ENCODE measurements at regions not wholly inside any gene's neighbourhood (a gene's known extent, or its start where the extent isn't known, plus 50 kb on each side); places are given as distances from the start of the nearest gene placed in this dataset.

- WGBS, 2 experiments (ENCODE audit: insufficient coverage in 2 of 2), result 84 to 87% methylated on average over 8 of the region's 8 CpGs
- H3K36me3 ChIP-seq (ENCODE audit: control insufficient read depth, insufficient read depth, low read length), result no peaks in the 10 kb centered on the region
- H3K4me3 ChIP-seq (ENCODE audit: extremely low read depth, insufficient read depth, low read length, poor library complexity, severe bottlenecking), result no peak overlapping the region
- H3K4me1 ChIP-seq (ENCODE audit: control insufficient read depth, insufficient read depth, low read length, poor library complexity, severe bottlenecking), result peaks cover 6% of the 10 kb centered on the region
- peaks cover 13% of the 10 kb centered on the region for H3K9me3 ChIP-seq (ENCODE audit: control insufficient read depth, low read length)
- H3K27ac ChIP-seq (ENCODE audit: low read depth, low read length, severe bottlenecking), result no peak overlapping the region
These were observed 101.2 kb upstream of the NCOR2 start for GRCh38 chr12:124668602-124669001.

DNA sequence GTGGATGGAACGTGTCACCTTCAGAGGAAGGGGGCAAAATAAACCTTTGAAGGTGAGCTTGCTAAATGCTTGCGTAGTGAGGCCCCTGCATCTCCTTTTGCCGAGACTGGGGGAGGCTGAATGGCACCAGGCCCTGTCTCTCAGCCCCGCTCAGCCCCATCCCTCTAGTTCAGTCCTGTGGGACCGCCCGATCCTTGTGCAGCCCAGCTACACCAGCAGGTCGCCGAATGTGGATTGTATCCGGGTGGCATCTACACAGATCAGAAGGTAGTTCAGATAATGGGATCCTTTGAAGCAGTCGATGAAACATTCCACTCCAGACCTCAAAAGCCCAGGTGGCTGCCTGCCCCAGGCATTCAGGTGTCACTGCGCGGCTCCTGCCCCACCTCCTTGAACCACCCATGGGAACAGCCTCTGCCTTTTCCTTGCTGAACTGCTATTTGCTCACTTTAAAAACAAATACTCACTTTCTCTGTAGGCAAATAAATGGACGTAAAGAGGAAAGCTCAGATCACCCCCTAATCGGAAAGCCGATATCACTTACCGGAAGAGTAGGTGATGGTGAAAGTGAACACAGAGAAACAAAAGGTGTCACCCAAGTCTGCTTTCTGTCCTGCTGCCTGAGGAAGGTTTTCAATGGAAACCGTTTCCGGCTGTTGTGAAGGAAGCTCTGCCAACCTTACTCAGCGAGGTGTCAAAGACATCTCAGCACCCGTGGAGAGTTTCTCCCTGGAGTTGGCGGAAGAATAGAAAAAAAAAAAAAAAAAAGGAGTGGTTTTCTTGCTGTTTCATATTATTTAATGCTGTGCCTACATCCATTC is 100.3 kb upstream of the NCOR2 start:
- H3K4me1 ChIP-seq (ENCODE audit: control insufficient read depth, insufficient read depth, low read length, poor library complexity, severe bottlenecking), result peaks cover 12% of the 10 kb centered on the region
- 87 to 94% methylated on average over 14 to 18 of the region's 21 CpGs for WGBS, 2 experiments (ENCODE audit: insufficient coverage in 2 of 2)
- no peaks in the 10 kb centered on the region for H3K36me3 ChIP-seq (ENCODE audit: control insufficient read depth, insufficient read depth, low read length)
- H3K27ac ChIP-seq (ENCODE audit: low read depth, low read length, severe bottlenecking), result no peak overlapping the region
- H3K4me3 ChIP-seq (ENCODE audit: extremely low read depth, insufficient read depth, low read length, poor library complexity, severe bottlenecking), result no peak overlapping the region
- peaks cover 13% of the 10 kb centered on the region for H3K9me3 ChIP-seq (ENCODE audit: control insufficient read depth, low read length)

GRCh38 chr12:124666722-124667259 is 99.4 kb upstream of the NCOR2 start:
- no peak overlapping the region for H3K27ac ChIP-seq (ENCODE audit: low read depth, low read length, severe bottlenecking)
- no peaks in the 10 kb centered on the region for H3K36me3 ChIP-seq (ENCODE audit: control insufficient read depth, insufficient read depth, low read length)
- 96 to 100% methylated on average over 2 to 4 of the region's 4 CpGs for WGBS, 2 experiments (ENCODE audit: insufficient coverage in 2 of 2)
- peaks cover 17% of the 10 kb centered on the region for H3K9me3 ChIP-seq (ENCODE audit: control insufficient read depth, low read length)
- H3K4me3 ChIP-seq (ENCODE audit: extremely low read depth, insufficient read depth, low read length, poor library complexity, severe bottlenecking), result no peak overlapping the region
- peaks cover 12% of the 10 kb centered on the region for H3K4me1 ChIP-seq (ENCODE audit: control insufficient read depth, insufficient read depth, low read length, poor library complexity, severe bottlenecking)

- H3K9me3 ChIP-seq (ENCODE audit: control insufficient read depth, low read length), result peaks cover 17% of the 10 kb centered on the region
- 78% methylated on average over 1 of the region's 1 CpG; no CpG with 5 or more reads in 1 of the 2 experiments for WGBS, 2 experiments (ENCODE audit: insufficient coverage in 2 of 2)
- no peaks in the 10 kb centered on the region for H3K36me3 ChIP-seq (ENCODE audit: control insufficient read depth, insufficient read depth, low read length)
- H3K4me1 ChIP-seq (ENCODE audit: control insufficient read depth, insufficient read depth, low read length, poor library complexity, severe bottlenecking), result peaks cover 12% of the 10 kb centered on the region
- H3K27ac ChIP-seq (ENCODE audit: low read depth, low read length, severe bottlenecking), result peak overlapping the region; percentile 66
- H3K4me3 ChIP-seq (ENCODE audit: extremely low read depth, insufficient read depth, low read length, poor library complexity, severe bottlenecking), result no peak overlapping the region
These were observed 98.1 kb upstream of the NCOR2 start for GRCh38 chr12:124665511-124665910.

- H3K27ac ChIP-seq (ENCODE audit: low read depth, low read length, severe bottlenecking), result peak overlapping the region; percentile 66
- peaks cover 12% of the 10 kb centered on the region for H3K4me1 ChIP-seq (ENCODE audit: control insufficient read depth, insufficient read depth, low read length, poor library complexity, severe bottlenecking)
- H3K9me3 ChIP-seq (ENCODE audit: control insufficient read depth, low read length), result peaks cover 17% of the 10 kb centered on the region
- WGBS, 2 experiments (ENCODE audit: insufficient coverage in 2 of 2), result 96% methylated on average over 6 of the region's 6 CpGs
- no peak overlapping the region for H3K4me3 ChIP-seq (ENCODE audit: extremely low read depth, insufficient read depth, low read length, poor library complexity, severe bottlenecking)
- H3K36me3 ChIP-seq (ENCODE audit: control insufficient read depth, insufficient read depth, low read length), result no peaks in the 10 kb centered on the region
These were observed 97.1 kb upstream of the NCOR2 start for GRCh38 chr12:124664395-124665111.

GRCh38 chr12:124663771-124664366 is 96.5 kb upstream of the NCOR2 start:
- WGBS, 2 experiments (ENCODE audit: insufficient coverage in 2 of 2), result 62 to 80% methylated on average over 12 to 13 of the region's 19 CpGs

GRCh38 chr12:124663206-124663605 is 95.8 kb upstream of the NCOR2 start:
- Histone ChIP-seq H3K27ac (ENCODE audit: low read depth, low read length, severe bottlenecking) (no peak overlapping the region), H3K36me3 (ENCODE audit: control insufficient read depth, insufficient read depth, low read length) (no peaks in the 10 kb centered on the region), H3K4me1 (ENCODE audit: control insufficient read depth, insufficient read depth, low read length, poor library complexity, severe bottlenecking) (peaks cover 12% of the 10 kb centered on the region), H3K9me3 (ENCODE audit: control insufficient read depth, low read length) (peaks cover 17% of the 10 kb centered on the region), H3K4me3 (ENCODE audit: extremely low read depth, insufficient read depth, low read length, poor library complexity, severe bottlenecking) (no peak overlapping the region)
- 91 to 93% methylated on average over 7 of the region's 7 CpGs for WGBS, 2 experiments (ENCODE audit: insufficient coverage in 2 of 2)

More at GRCh38 chr12:124663771-124664366, 96.5 kb upstream of the NCOR2 start:
- H3K36me3 ChIP-seq (ENCODE audit: control insufficient read depth, insufficient read depth, low read length), result no peaks in the 10 kb centered on the region
- H3K4me1 ChIP-seq (ENCODE audit: control insufficient read depth, insufficient read depth, low read length, poor library complexity, severe bottlenecking), result peaks cover 12% of the 10 kb centered on the region
- H3K27ac ChIP-seq (ENCODE audit: low read depth, low read length, severe bottlenecking), result peak overlapping the region; percentile 46
- H3K4me3 ChIP-seq (ENCODE audit: extremely low read depth, insufficient read depth, low read length, poor library complexity, severe bottlenecking), result no peak overlapping the region
- peaks cover 17% of the 10 kb centered on the region for H3K9me3 ChIP-seq (ENCODE audit: control insufficient read depth, low read length)

DNA sequence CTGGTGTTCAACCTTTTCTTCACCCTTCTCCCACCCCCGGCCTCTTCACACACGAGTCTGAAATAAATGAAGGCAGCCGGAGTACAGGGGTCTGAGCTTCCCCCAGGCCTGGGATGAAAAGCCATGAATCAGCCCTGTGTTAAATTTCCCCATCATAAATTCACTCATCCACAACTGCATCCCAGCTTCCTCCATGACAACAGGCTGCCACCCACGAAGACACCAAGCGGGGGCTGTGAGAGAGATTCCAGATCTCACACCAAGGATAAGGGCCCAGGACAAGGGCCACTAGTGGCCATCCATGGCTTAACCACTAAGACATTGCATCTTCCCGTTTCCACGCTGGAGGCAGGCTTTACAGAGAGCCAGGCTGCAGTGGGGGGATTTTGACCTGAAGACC is 93.9 kb upstream of the NCOR2 start:
- Histone ChIP-seq H3K27ac (ENCODE audit: low read depth, low read length, severe bottlenecking) (peak overlapping the region; percentile 29), H3K4me3 (ENCODE audit: extremely low read depth, insufficient read depth, low read length, poor library complexity, severe bottlenecking) (no peak overlapping the region), H3K4me1 (ENCODE audit: control insufficient read depth, insufficient read depth, low read length, poor library complexity, severe bottlenecking) (peaks cover 16% of the 10 kb centered on the region), H3K36me3 (ENCODE audit: control insufficient read depth, insufficient read depth, low read length) (no peaks in the 10 kb centered on the region), H3K9me3 (ENCODE audit: control insufficient read depth, low read length) (peaks cover 9% of the 10 kb centered on the region)
- WGBS, 2 experiments (ENCODE audit: insufficient coverage in 2 of 2), result 66 to 75% methylated on average over 4 to 6 of the region's 7 CpGs

DNA sequence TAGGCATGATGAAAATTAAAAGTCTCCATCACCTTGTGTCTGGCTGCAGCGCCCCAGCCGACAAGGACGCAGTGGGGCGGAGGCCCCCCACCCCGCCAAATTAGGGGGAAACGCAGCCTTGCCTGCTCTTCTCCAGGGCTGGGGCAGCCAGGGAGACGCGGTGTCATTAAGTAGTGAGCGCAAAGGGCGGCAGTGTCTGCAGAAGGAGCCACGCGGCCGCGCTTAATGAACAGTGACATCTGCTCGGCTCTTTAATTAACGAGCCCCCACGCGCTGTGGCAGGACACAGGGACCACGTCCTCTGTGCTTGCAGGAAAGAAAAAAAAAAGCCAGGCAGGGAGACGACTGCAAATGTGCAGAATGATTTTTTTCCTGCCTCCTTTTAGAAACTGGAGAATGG is 93.4 kb upstream of the NCOR2 start:
- Histone ChIP-seq H3K4me1 (ENCODE audit: control insufficient read depth, insufficient read depth, low read length, poor library complexity, severe bottlenecking) (peaks cover 21% of the 10 kb centered on the region), H3K4me3 (ENCODE audit: extremely low read depth, insufficient read depth, low read length, poor library complexity, severe bottlenecking) (no peak overlapping the region), H3K36me3 (ENCODE audit: control insufficient read depth, insufficient read depth, low read length) (no peaks in the 10 kb centered on the region), H3K9me3 (ENCODE audit: control insufficient read depth, low read length) (peaks cover 8% of the 10 kb centered on the region), H3K27ac (ENCODE audit: low read depth, low read length, severe bottlenecking) (peak overlapping the region; percentile 29)
- WGBS, 2 experiments (ENCODE audit: insufficient coverage in 2 of 2), result 91% methylated on average over 18 to 20 of the region's 20 CpGs

- no peak overlapping the region for H3K4me3 ChIP-seq (ENCODE audit: extremely low read depth, insufficient read depth, low read length, poor library complexity, severe bottlenecking)
- H3K27ac ChIP-seq (ENCODE audit: low read depth, low read length, severe bottlenecking), result no peak overlapping the region
- H3K36me3 ChIP-seq (ENCODE audit: control insufficient read depth, insufficient read depth, low read length), result no peaks in the 10 kb centered on the region
- H3K9me3 ChIP-seq (ENCODE audit: control insufficient read depth, low read length), result peaks cover 4% of the 10 kb centered on the region
- WGBS, 2 experiments (ENCODE audit: insufficient coverage in 2 of 2), result 90 to 100% methylated on average over 7 of the region's 8 CpGs
- peaks cover 27% of the 10 kb centered on the region for H3K4me1 ChIP-seq (ENCODE audit: control insufficient read depth, insufficient read depth, low read length, poor library complexity, severe bottlenecking)
These were observed 91.5 kb upstream of the NCOR2 start for GRCh38 chr12:124658806-124659402.
